ENCODE measurements at regions not wholly inside any gene's neighbourhood (a gene's known extent, or its start where the extent isn't known, plus 50 kb on each side); places are given as distances from the start of the nearest gene placed in this dataset.
"Not testable (repeated sequence)": the region's sequence is repeated elsewhere in the genome, so short reads cannot be mapped to it uniquely, and the experiment has no call there.

GRCh38 chr12:116327992-116328391 is 50.5 kb upstream of the MED13L start:
- DNase-seq = not testable (repeated sequence)

- no peak for DNase-seq
Observed at GRCh38 chr12:116331876-116332275, 54.4 kb upstream of the MED13L start.

GRCh38 chr12:116332705-116333380 is 55.4 kb upstream of the MED13L start:
- no peak for DNase-seq

- no peak for DNase-seq
Observed at GRCh38 chr12:116333402-116333801, 55.9 kb upstream of the MED13L start.

GRCh38 chr12:116336542-116337065 is 59.1 kb upstream of the MED13L start:
- peak in 1 of 5 experiments; percentile 26 for DNase-seq

- DNase-seq = no peak
Observed at GRCh38 chr12:116337312-116337711, 59.8 kb upstream of the MED13L start.

- DNase-seq = no peak
Observed at GRCh38 chr12:116338064-116338846, 60.8 kb upstream of the MED13L start.

- DNase-seq = no peak
Observed at GRCh38 chr12:116339062-116339461, 61.6 kb upstream of the MED13L start.

GRCh38 chr12:116339800-116340371 is 62.4 kb upstream of the MED13L start:
- no peak for DNase-seq

GRCh38 chr12:116343331-116343884 is 65.9 kb upstream of the MED13L start:
- no peak for DNase-seq

- DNase-seq = no peak
Observed at GRCh38 chr12:116346222-116346621, 68.7 kb upstream of the MED13L start.

GRCh38 chr12:116346741-116347140 is 69.2 kb upstream of the MED13L start:
- DNase-seq = no peak

- DNase-seq = no peak
Observed at GRCh38 chr12:116347265-116347664, 69.8 kb upstream of the MED13L start.

- DNase-seq = no peak
Observed at GRCh38 chr12:116352315-116352835, 74.9 kb upstream of the MED13L start.

- DNase-seq = no peak
Observed at GRCh38 chr12:116353958-116354357, 76.5 kb upstream of the MED13L start.

- no peak for DNase-seq
Observed at GRCh38 chr12:116354534-116354933, 77.0 kb upstream of the MED13L start.

- no peak for DNase-seq
Observed at GRCh38 chr12:116354950-116355783, 77.7 kb upstream of the MED13L start.

GRCh38 chr12:116358536-116358892 is 81.0 kb upstream of the MED13L start:
- DNase-seq = no peak

GRCh38 chr12:116358893-116359761 is 81.6 kb upstream of the MED13L start:
- DNase-seq = peak; percentile 19 to 88 (median 68)

- peak in 1 of 5 experiments; percentile 41 for DNase-seq
Observed at GRCh38 chr12:116360579-116361413, 83.3 kb upstream of the MED13L start.

All from T-helper 2 cell (primary cell).